ENCODE measurements at regions not wholly inside any gene's neighbourhood (a gene's known extent, or its start where the extent isn't known, plus 50 kb on each side); places are given as distances from the start of the nearest gene placed in this dataset.

GRCh38 chr5:164094291-164094690 is 588.9 kb downstream of the MAT2B start:
- Histone ChIP-seq H3K79me2 (ENCODE audit: control insufficient read depth, insufficient read depth, low read length) (no peaks in the 10 kb centered on the region), H3K4me3 (ENCODE audit: control insufficient read depth in 2 of 3, extremely low read depth in 1 of 3, insufficient read depth in 2 of 3, low read depth in 1 of 3, low read length in 3 of 3) (no peak overlapping the region), H3K27me3 (ENCODE audit: control insufficient read depth, extremely low read depth, insufficient read depth, low read length) (no peaks in the 10 kb centered on the region), H3K4me2 (ENCODE audit: control insufficient read depth, extremely low read depth, insufficient read depth, low read depth, low read length) (no peak overlapping the region), H3K27ac (ENCODE audit: control insufficient read depth, insufficient read depth, low read length) (no peak overlapping the region), H2AFZ (ENCODE audit: control insufficient read depth, low read length) (no peak overlapping the region), H3K9ac (ENCODE audit: control insufficient read depth, extremely low read depth, insufficient read depth, low read length) (no peak overlapping the region), H4K20me1 (ENCODE audit: control insufficient read depth, extremely low read depth, insufficient read depth, low read length) (no peaks in the 10 kb centered on the region), H3K9me3 (ENCODE audit: control insufficient read depth, low read depth, low read length) (no peaks in the 10 kb centered on the region), H3K36me3 (ENCODE audit: control insufficient read depth in 2 of 2, extremely low read depth in 1 of 2, insufficient read depth in 2 of 2, low read length in 2 of 2) (no peaks in the 10 kb centered on the region), H3K9me1 (ENCODE audit: control insufficient read depth, extremely low read depth, insufficient read depth, low read length) (no peaks in the 10 kb centered on the region), H3K4me1 (ENCODE audit: control insufficient read depth, extremely low read depth, insufficient read depth, low read length) (no peaks in the 10 kb centered on the region)
- no peak for DNase-seq (ENCODE audit: low read depth, low spot score)
- TF ChIP-seq, protein P1, sequence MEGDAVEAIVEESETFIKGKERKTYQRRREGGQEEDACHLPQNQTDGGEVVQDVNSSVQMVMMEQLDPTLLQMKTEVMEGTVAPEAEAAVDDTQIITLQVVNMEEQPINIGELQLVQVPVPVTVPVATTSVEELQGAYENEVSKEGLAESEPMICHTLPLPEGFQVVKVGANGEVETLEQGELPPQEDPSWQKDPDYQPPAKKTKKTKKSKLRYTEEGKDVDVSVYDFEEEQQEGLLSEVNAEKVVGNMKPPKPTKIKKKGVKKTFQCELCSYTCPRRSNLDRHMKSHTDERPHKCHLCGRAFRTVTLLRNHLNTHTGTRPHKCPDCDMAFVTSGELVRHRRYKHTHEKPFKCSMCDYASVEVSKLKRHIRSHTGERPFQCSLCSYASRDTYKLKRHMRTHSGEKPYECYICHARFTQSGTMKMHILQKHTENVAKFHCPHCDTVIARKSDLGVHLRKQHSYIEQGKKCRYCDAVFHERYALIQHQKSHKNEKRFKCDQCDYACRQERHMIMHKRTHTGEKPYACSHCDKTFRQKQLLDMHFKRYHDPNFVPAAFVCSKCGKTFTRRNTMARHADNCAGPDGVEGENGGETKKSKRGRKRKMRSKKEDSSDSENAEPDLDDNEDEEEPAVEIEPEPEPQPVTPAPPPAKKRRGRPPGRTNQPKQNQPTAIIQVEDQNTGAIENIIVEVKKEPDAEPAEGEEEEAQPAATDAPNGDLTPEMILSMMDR (optimal IDR thresholded peaks at IDR 0.05 in 1 of 3, IDR thresholded peaks at IDR 0.05 in 1 of 3, conservative IDR thresholded peaks at IDR 0.05 in 1 of 3; ENCODE audit: extremely low read depth in 1 of 3, insufficient read depth in 2 of 3, low read length in 3 of 3) = no peak
- TF ChIP-seq EZH2 (IDR thresholded peaks at IDR 0.05; ENCODE audit: low read length) = no peak
- dilution Hi-C loops (cut with MboI; ENCODE audit: extremely low pct_ligation_motif_present, low sequenced_read_pairs) = no loop called here
- FAIRE-seq = no peak

- DNase-seq (ENCODE audit: low read depth, low spot score) = no peak
- no peak overlapping the region for H3K27ac ChIP-seq (ENCODE audit: control insufficient read depth, insufficient read depth, low read length)
- no peaks in the 10 kb centered on the region for H4K20me1 ChIP-seq (ENCODE audit: control insufficient read depth, extremely low read depth, insufficient read depth, low read length)
- H3K4me2 ChIP-seq (ENCODE audit: control insufficient read depth, extremely low read depth, insufficient read depth, low read depth, low read length) = no peak overlapping the region
- no peaks in the 10 kb centered on the region for H3K9me1 ChIP-seq (ENCODE audit: control insufficient read depth, extremely low read depth, insufficient read depth, low read length)
- dilution Hi-C loops (cut with MboI; ENCODE audit: extremely low pct_ligation_motif_present, low sequenced_read_pairs) = no loop called here
- FAIRE-seq = no peak
- H3K9ac ChIP-seq (ENCODE audit: control insufficient read depth, extremely low read depth, insufficient read depth, low read length) = no peak overlapping the region
- H3K9me3 ChIP-seq (ENCODE audit: control insufficient read depth, low read depth, low read length) = no peaks in the 10 kb centered on the region
- no peaks in the 10 kb centered on the region for H3K36me3 ChIP-seq (ENCODE audit: control insufficient read depth in 2 of 2, extremely low read depth in 1 of 2, insufficient read depth in 2 of 2, low read length in 2 of 2)
- no peak for TF ChIP-seq EZH2 (IDR thresholded peaks at IDR 0.05; ENCODE audit: low read length)
- TF ChIP-seq, protein P1 (optimal IDR thresholded peaks at IDR 0.05 in 1 of 3, IDR thresholded peaks at IDR 0.05 in 1 of 3, conservative IDR thresholded peaks at IDR 0.05 in 1 of 3; ENCODE audit: extremely low read depth in 1 of 3, insufficient read depth in 2 of 3, low read length in 3 of 3) = no peak
- H3K27me3 ChIP-seq (ENCODE audit: control insufficient read depth, extremely low read depth, insufficient read depth, low read length) = no peaks in the 10 kb centered on the region
- no peak overlapping the region for H2AFZ ChIP-seq (ENCODE audit: control insufficient read depth, low read length)
- H3K4me3 ChIP-seq (ENCODE audit: control insufficient read depth in 2 of 3, extremely low read depth in 1 of 3, insufficient read depth in 2 of 3, low read depth in 1 of 3, low read length in 3 of 3) = no peak overlapping the region
- no peaks in the 10 kb centered on the region for H3K4me1 ChIP-seq (ENCODE audit: control insufficient read depth, extremely low read depth, insufficient read depth, low read length)
- H3K79me2 ChIP-seq (ENCODE audit: control insufficient read depth, insufficient read depth, low read length) = no peaks in the 10 kb centered on the region
Observed at GRCh38 chr5:164097749-164098148, 592.3 kb downstream of the MAT2B start.

All from keratinocyte (primary cell).